ENCODE measurements at regions not wholly inside any gene's neighbourhood (a gene's known extent, or its start where the extent isn't known, plus 50 kb on each side); places are given as distances from the start of the nearest gene placed in this dataset.

GRCh38 chr13:70457474-70457873 is 349.2 kb upstream of the KLHL1 start:
- TF ChIP-seq, protein P1, sequence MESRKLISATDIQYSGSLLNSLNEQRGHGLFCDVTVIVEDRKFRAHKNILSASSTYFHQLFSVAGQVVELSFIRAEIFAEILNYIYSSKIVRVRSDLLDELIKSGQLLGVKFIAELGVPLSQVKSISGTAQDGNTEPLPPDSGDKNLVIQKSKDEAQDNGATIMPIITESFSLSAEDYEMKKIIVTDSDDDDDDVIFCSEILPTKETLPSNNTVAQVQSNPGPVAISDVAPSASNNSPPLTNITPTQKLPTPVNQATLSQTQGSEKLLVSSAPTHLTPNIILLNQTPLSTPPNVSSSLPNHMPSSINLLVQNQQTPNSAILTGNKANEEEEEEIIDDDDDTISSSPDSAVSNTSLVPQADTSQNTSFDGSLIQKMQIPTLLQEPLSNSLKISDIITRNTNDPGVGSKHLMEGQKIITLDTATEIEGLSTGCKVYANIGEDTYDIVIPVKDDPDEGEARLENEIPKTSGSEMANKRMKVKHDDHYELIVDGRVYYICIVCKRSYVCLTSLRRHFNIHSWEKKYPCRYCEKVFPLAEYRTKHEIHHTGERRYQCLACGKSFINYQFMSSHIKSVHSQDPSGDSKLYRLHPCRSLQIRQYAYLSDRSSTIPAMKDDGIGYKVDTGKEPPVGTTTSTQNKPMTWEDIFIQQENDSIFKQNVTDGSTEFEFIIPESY (IDR thresholded peaks at IDR 0.05; ENCODE audit: borderline replicate concordance, low read depth) = no peak
- TF ChIP-seq ELF1 (IDR thresholded peaks at IDR 0.05) (no peak), SIN3A (IDR thresholded peaks at IDR 0.05; ENCODE audit: borderline replicate concordance, low read depth, low read length) (no peak), FOXM1 (IDR thresholded peaks at IDR 0.05; ENCODE audit: low read depth) (no peak), MEF2A (IDR thresholded peaks at IDR 0.05; ENCODE audit: borderline replicate concordance, low read depth) (no peak), JUND (IDR thresholded peaks at IDR 0.05) (no peak), RCOR1 (IDR thresholded peaks at IDR 0.05; ENCODE audit: low read length) (no peak), MXI1 (IDR thresholded peaks at IDR 0.05; ENCODE audit: low read depth, low read length) (no peak), RFX5 (IDR thresholded peaks at IDR 0.05; ENCODE audit: low read length) (no peak), PBX3 (IDR thresholded peaks at IDR 0.05) (no peak), EZH2phosphoT487 (IDR thresholded peaks at IDR 0.05; ENCODE audit: borderline replicate concordance, low read depth) (no peak)
- TF ChIP-seq, protein P2, sequence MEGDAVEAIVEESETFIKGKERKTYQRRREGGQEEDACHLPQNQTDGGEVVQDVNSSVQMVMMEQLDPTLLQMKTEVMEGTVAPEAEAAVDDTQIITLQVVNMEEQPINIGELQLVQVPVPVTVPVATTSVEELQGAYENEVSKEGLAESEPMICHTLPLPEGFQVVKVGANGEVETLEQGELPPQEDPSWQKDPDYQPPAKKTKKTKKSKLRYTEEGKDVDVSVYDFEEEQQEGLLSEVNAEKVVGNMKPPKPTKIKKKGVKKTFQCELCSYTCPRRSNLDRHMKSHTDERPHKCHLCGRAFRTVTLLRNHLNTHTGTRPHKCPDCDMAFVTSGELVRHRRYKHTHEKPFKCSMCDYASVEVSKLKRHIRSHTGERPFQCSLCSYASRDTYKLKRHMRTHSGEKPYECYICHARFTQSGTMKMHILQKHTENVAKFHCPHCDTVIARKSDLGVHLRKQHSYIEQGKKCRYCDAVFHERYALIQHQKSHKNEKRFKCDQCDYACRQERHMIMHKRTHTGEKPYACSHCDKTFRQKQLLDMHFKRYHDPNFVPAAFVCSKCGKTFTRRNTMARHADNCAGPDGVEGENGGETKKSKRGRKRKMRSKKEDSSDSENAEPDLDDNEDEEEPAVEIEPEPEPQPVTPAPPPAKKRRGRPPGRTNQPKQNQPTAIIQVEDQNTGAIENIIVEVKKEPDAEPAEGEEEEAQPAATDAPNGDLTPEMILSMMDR (IDR thresholded peaks at IDR 0.05) = no peak
- TF ChIP-seq, protein P3, sequence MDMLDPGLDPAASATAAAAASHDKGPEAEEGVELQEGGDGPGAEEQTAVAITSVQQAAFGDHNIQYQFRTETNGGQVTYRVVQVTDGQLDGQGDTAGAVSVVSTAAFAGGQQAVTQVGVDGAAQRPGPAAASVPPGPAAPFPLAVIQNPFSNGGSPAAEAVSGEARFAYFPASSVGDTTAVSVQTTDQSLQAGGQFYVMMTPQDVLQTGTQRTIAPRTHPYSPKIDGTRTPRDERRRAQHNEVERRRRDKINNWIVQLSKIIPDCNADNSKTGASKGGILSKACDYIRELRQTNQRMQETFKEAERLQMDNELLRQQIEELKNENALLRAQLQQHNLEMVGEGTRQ (IDR thresholded peaks at IDR 0.05; ENCODE audit: borderline replicate concordance, low read depth, low read length) = no peak
- TF ChIP-seq, protein P4, sequence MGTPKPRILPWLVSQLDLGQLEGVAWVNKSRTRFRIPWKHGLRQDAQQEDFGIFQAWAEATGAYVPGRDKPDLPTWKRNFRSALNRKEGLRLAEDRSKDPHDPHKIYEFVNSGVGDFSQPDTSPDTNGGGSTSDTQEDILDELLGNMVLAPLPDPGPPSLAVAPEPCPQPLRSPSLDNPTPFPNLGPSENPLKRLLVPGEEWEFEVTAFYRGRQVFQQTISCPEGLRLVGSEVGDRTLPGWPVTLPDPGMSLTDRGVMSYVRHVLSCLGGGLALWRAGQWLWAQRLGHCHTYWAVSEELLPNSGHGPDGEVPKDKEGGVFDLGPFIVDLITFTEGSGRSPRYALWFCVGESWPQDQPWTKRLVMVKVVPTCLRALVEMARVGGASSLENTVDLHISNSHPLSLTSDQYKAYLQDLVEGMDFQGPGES (IDR thresholded peaks at IDR 0.05; ENCODE audit: low read depth, low read length) = no peak
- H3K79me2 ChIP-seq (ENCODE audit: insufficient read depth) = no peaks in the 10 kb centered on the region
- 17% methylated on average over 1 of the region's 1 CpG for WGBS (ENCODE audit: low lambda C conversion rate)
- no peaks in the 10 kb centered on the region for H3K27me3 ChIP-seq (ENCODE audit: insufficient read depth)
- no peaks in the 10 kb centered on the region for H3K36me3 ChIP-seq (replicated peaks in 1 of 2; ENCODE audit: control insufficient read depth in 1 of 2, insufficient read depth in 2 of 2, low read length in 1 of 2)
- H3K9me3 ChIP-seq = no peaks in the 10 kb centered on the region
- no peak overlapping the region for H3K4me3 ChIP-seq (ENCODE audit: low read depth in 2 of 2, low read length in 1 of 2)
- no peak for DNase-seq
- no peaks in the 10 kb centered on the region for H3K4me1 ChIP-seq (ENCODE audit: control insufficient read depth in 1 of 2, insufficient read depth in 2 of 2, low read depth in 1 of 2, low read length in 1 of 2)
- ChIA-PET CTCF (no interaction called here), POLR2A (no interaction called here)
- no peaks in the 10 kb centered on the region for H3F3A ChIP-seq (replicated peaks; ENCODE audit: insufficient read depth)
- no peak overlapping the region for H3K9ac ChIP-seq
- H3K9me2 ChIP-seq = no peaks in the 10 kb centered on the region
- H4K20me1 ChIP-seq (ENCODE audit: insufficient read depth) = no peaks in the 10 kb centered on the region
- no peak overlapping the region for H3K27ac ChIP-seq (ENCODE audit: low read depth in 2 of 2, low read length in 1 of 2)
- no peak overlapping the region for H2AFZ ChIP-seq (ENCODE audit: low read depth)
- H3K4me2 ChIP-seq = no peak overlapping the region
